Glutamatergic neuron (in vitro differentiated cells): ENCODE measurements at regions not wholly inside any gene's neighbourhood (a gene's known extent, or its start where the extent isn't known, plus 50 kb on each side); places are given as distances from the start of the nearest gene placed in this dataset.
"Not testable (repeated sequence)": the region's sequence is repeated elsewhere in the genome, so short reads cannot be mapped to it uniquely, and the experiment has no call there.

ENCODE experiments used
- DNase-seq: peaks from one replicate; pipeline ENCODE4 v3.0.0; 2022
- H3K27ac Mint-ChIP-seq: one replicate; pipeline ENCODE4 v1.8.0; 2020; ENCODE audit warnings: mild to moderate bottlenecking, mixed read lengths, inconsistent platforms; ENCODE audit not compliant: unreplicated experiment
- H3K27me3 Mint-ChIP-seq: one replicate; pipeline ENCODE4 v1.8.0; 2020; ENCODE audit warnings: mild to moderate bottlenecking, moderate library complexity, mixed read lengths, inconsistent platforms; ENCODE audit not compliant: unreplicated experiment
- H3K36me3 Mint-ChIP-seq: one replicate; pipeline ENCODE4 v1.8.0; 2020; ENCODE audit warnings: mild to moderate bottlenecking, mixed read lengths, inconsistent platforms; ENCODE audit not compliant: unreplicated experiment
- H3K4me1 Mint-ChIP-seq: one replicate; pipeline ENCODE4 v1.8.0; 2020; ENCODE audit warnings: mild to moderate bottlenecking, low read depth, mixed read lengths, inconsistent platforms; ENCODE audit not compliant: unreplicated experiment
- H3K4me3 Mint-ChIP-seq: one replicate; pipeline ENCODE4 v1.8.0; 2020; ENCODE audit warnings: mild to moderate bottlenecking, mixed read lengths, inconsistent platforms; ENCODE audit not compliant: unreplicated experiment
- H3K9me3 Mint-ChIP-seq: one replicate; pipeline ENCODE4 v1.8.0; 2020; ENCODE audit warnings: mild to moderate bottlenecking, moderate library complexity, mixed read lengths, inconsistent platforms; ENCODE audit not compliant: unreplicated experiment
- TF ChIP-seq, protein P1 (sequence below): fragments of 200-600 bp; sonication (generic); IDR thresholded peaks from one replicate; pipeline ENCODE4 v1.5.0; 2021; ENCODE audit not compliant: partially characterized antibody, unreplicated experiment

GRCh38 chr9:87014436-87014835, 67.1 kb upstream of the GAS1 start:
- Mint-ChIP-seq H3K4me1 (peaks cover 4% of the 10 kb centered on the region), H3K27ac (no peak overlapping the region), H3K27me3 (peaks cover 2% of the 10 kb centered on the region), H3K36me3 (peaks cover 5% of the 10 kb centered on the region), H3K9me3 (peaks cover 5% of the 10 kb centered on the region), H3K4me3 (no peak overlapping the region)
- DNase-seq = no peak
- TF ChIP-seq, protein P1, sequence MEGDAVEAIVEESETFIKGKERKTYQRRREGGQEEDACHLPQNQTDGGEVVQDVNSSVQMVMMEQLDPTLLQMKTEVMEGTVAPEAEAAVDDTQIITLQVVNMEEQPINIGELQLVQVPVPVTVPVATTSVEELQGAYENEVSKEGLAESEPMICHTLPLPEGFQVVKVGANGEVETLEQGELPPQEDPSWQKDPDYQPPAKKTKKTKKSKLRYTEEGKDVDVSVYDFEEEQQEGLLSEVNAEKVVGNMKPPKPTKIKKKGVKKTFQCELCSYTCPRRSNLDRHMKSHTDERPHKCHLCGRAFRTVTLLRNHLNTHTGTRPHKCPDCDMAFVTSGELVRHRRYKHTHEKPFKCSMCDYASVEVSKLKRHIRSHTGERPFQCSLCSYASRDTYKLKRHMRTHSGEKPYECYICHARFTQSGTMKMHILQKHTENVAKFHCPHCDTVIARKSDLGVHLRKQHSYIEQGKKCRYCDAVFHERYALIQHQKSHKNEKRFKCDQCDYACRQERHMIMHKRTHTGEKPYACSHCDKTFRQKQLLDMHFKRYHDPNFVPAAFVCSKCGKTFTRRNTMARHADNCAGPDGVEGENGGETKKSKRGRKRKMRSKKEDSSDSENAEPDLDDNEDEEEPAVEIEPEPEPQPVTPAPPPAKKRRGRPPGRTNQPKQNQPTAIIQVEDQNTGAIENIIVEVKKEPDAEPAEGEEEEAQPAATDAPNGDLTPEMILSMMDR = no peak

DNA sequence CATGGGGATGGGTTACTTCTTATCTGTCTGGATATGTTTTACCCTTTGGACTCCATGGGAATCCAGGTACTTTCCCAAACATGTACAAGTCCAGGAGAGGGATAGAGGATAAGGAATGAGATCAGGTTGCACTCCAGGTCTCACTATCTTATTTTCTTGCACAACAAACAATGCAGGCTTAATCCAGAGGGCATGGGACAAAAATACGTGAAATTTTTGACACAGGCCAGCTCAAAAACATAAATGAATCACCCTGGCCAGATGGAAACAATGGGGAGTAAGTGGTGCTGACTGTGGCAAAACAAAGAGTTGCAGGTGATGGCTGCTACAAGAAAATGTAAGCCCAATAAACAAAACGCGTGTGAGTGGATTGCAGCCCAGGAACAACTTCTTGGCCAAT, 69.4 kb upstream of the GAS1 start:
- TF ChIP-seq, protein P1 = no peak
- Mint-ChIP-seq H3K4me3 (no peak overlapping the region), H3K9me3 (peaks cover 5% of the 10 kb centered on the region), H3K4me1 (no peaks in the 10 kb centered on the region), H3K36me3 (peaks cover 5% of the 10 kb centered on the region), H3K27ac (no peak overlapping the region), H3K27me3 (peaks cover 2% of the 10 kb centered on the region)
- no peak for DNase-seq

- Mint-ChIP-seq H3K27ac (no peak overlapping the region), H3K4me1 (no peaks in the 10 kb centered on the region), H3K27me3 (peaks cover 2% of the 10 kb centered on the region), H3K4me3 (no peak overlapping the region), H3K9me3 (peaks cover 7% of the 10 kb centered on the region), H3K36me3 (no peaks in the 10 kb centered on the region)
- no peak for DNase-seq
- TF ChIP-seq, protein P1 = no peak
Observed at GRCh38 chr9:87020169-87020950, 73.1 kb upstream of the GAS1 start.

DNA sequence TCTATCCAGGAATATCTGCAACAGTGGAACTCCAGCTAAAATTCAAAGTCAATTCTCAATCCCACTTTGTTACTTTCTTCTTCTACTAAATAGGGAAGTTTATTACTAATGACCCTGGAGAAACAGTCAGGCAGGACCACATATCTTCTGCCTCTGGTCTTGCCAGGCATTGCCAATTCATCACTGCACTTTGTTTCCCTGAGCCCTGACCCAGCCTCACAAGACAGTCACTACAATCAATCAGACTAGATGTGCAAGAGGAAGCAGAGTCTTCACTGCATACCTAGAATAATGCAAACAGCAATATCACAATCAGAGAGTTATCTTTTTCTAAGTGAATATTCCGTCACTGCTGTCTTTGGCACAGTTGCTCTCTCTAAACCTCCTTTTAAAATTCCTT, 74.9 kb upstream of the GAS1 start:
- H3K27me3 Mint-ChIP-seq = peaks cover 2% of the 10 kb centered on the region
- no peak overlapping the region for H3K27ac Mint-ChIP-seq
- peaks cover 2% of the 10 kb centered on the region for H3K9me3 Mint-ChIP-seq
- DNase-seq = no peak
- no peaks in the 10 kb centered on the region for H3K4me1 Mint-ChIP-seq
- TF ChIP-seq, protein P1 = no peak
- H3K36me3 Mint-ChIP-seq = no peaks in the 10 kb centered on the region
- no peak overlapping the region for H3K4me3 Mint-ChIP-seq

DNA sequence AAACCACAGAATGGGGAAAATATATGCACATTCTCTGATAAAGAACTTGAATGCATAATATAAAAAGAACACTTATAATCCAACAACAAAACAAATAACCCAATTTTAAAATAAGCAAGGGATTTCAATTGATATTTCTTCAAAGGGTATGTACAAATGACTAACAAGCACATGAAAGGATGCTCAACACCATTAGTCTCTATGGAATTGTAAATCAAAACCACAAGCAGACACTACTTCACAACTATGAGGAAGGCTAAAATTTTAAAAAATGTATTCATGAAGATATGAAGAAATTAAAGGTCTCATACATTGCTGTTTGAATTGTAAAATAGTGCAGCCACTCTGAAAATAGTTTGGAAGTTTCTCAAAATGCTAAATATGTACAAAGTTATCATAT, 78.9 kb upstream of the GAS1 start:
- H3K4me3 Mint-ChIP-seq = no peak overlapping the region
- TF ChIP-seq, protein P1 = no peak
- H3K36me3 Mint-ChIP-seq = no peaks in the 10 kb centered on the region
- peaks cover 2% of the 10 kb centered on the region for H3K27me3 Mint-ChIP-seq
- peaks cover 2% of the 10 kb centered on the region for H3K9me3 Mint-ChIP-seq
- no peaks in the 10 kb centered on the region for H3K4me1 Mint-ChIP-seq
- no peak overlapping the region for H3K27ac Mint-ChIP-seq
- no peak for DNase-seq

DNA sequence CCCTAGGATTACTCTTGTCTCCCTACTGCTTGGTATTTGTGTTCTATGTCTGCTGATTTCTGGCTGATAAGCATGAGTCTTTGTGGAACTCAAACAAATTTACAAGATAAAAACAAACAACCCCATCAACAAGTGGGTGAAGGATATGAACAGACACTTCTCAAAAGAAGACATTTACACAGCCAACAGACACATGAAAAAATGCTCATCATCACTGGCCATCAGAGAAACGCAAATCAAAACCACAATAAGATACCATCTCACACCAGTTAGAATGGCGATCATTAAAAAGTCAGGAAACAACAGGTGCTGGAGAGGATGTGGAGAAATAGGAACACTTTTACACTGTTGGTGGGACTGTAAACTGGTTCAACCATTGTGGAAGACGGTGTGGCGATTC, 81.5 kb upstream of the GAS1 start:
- H3K4me3 Mint-ChIP-seq, H3K4me1 Mint-ChIP-seq, H3K36me3 Mint-ChIP-seq, DNase-seq, H3K27ac Mint-ChIP-seq, H3K9me3 Mint-ChIP-seq, H3K27me3 Mint-ChIP-seq: not testable (repeated sequence)
